Mucosa of stomach (tissue), 1 donor: ENCODE measurements at regions not wholly inside any gene's neighbourhood (a gene's known extent, or its start where the extent isn't known, plus 50 kb on each side); places are given as distances from the start of the nearest gene placed in this dataset.

Experiments
- H3K27me3 ChIP-seq: one replicate; pipeline ENCODE4 v1.7.0; 2013; ENCODE audit warnings: mild to moderate bottlenecking, low read length; ENCODE audit not compliant: control insufficient read depth, insufficient read depth
- H3K36me3 ChIP-seq: one replicate; pipeline ENCODE4 v1.7.0; 2013; ENCODE audit warnings: low read length; ENCODE audit not compliant: control insufficient read depth, insufficient read depth
- H3K4me1 ChIP-seq: one replicate; pipeline ENCODE4 v1.7.0; 2013; ENCODE audit warnings: mild to moderate bottlenecking, low read length; ENCODE audit not compliant: control insufficient read depth, insufficient read depth
- H3K4me3 ChIP-seq: one replicate; pipeline ENCODE4 v1.7.0; 2013; ENCODE audit warnings: low read length
- H3K9ac ChIP-seq: one replicate; pipeline ENCODE4 v1.7.0; 2013; ENCODE audit warnings: mild to moderate bottlenecking, low read length, moderate library complexity
- H3K9me3 ChIP-seq: one replicate; pipeline ENCODE4 v1.7.0; 2013; ENCODE audit warnings: mild to moderate bottlenecking, low read length, moderate library complexity; ENCODE audit not compliant: control insufficient read depth
- donor health status: Pancreatic carcinoma.

GRCh38 chr15:46131876-46132275, 497.0 kb downstream of the SQOR start:
- H3K4me1 ChIP-seq, result no peaks in the 10 kb centered on the region
- no peaks in the 10 kb centered on the region for H3K36me3 ChIP-seq
- H3K4me3 ChIP-seq, result no peak overlapping the region
- no peaks in the 10 kb centered on the region for H3K27me3 ChIP-seq
- H3K9ac ChIP-seq, result no peak overlapping the region
- no peaks in the 10 kb centered on the region for H3K9me3 ChIP-seq

GRCh38 chr15:46137443-46137842, 502.6 kb downstream of the SQOR start:
- no peaks in the 10 kb centered on the region for H3K9me3 ChIP-seq
- H3K36me3 ChIP-seq, result no peaks in the 10 kb centered on the region
- H3K27me3 ChIP-seq, result no peaks in the 10 kb centered on the region
- no peak overlapping the region for H3K4me3 ChIP-seq
- H3K9ac ChIP-seq, result no peak overlapping the region
- H3K4me1 ChIP-seq, result no peaks in the 10 kb centered on the region

GRCh38 chr15:46146002-46146401, 511.2 kb downstream of the SQOR start:
- Histone ChIP-seq H3K9me3 (no peaks in the 10 kb centered on the region), H3K36me3 (no peaks in the 10 kb centered on the region), H3K4me1 (no peaks in the 10 kb centered on the region), H3K27me3 (no peaks in the 10 kb centered on the region), H3K9ac (no peak overlapping the region), H3K4me3 (no peak overlapping the region)

- Histone ChIP-seq H3K36me3 (no peaks in the 10 kb centered on the region), H3K4me3 (no peak overlapping the region), H3K9me3 (no peaks in the 10 kb centered on the region), H3K9ac (no peak overlapping the region), H3K4me1 (no peaks in the 10 kb centered on the region), H3K27me3 (no peaks in the 10 kb centered on the region)
These were observed 512.1 kb downstream of the SQOR start for GRCh38 chr15:46146915-46147314.

- Histone ChIP-seq H3K27me3 (no peaks in the 10 kb centered on the region), H3K4me3 (no peak overlapping the region), H3K9me3 (no peaks in the 10 kb centered on the region), H3K4me1 (no peaks in the 10 kb centered on the region), H3K9ac (no peak overlapping the region), H3K36me3 (no peaks in the 10 kb centered on the region)
These were observed 517.0 kb downstream of the SQOR start for GRCh38 chr15:46151786-46152185.

- Histone ChIP-seq H3K9me3 (no peaks in the 10 kb centered on the region), H3K27me3 (no peaks in the 10 kb centered on the region), H3K36me3 (no peaks in the 10 kb centered on the region), H3K4me1 (no peaks in the 10 kb centered on the region), H3K9ac (no peak overlapping the region), H3K4me3 (no peak overlapping the region)
These were observed 531.9 kb downstream of the SQOR start for GRCh38 chr15:46166750-46167149.

GRCh38 chr15:46170326-46170725, 535.5 kb downstream of the SQOR start:
- H3K4me3 ChIP-seq, result no peak overlapping the region

GRCh38 chr15:46174122-46174521, 539.3 kb downstream of the SQOR start:
- no peaks in the 10 kb centered on the region for H3K27me3 ChIP-seq
- no peaks in the 10 kb centered on the region for H3K4me1 ChIP-seq
- H3K36me3 ChIP-seq, result no peaks in the 10 kb centered on the region
- H3K9ac ChIP-seq, result no peak overlapping the region
- H3K9me3 ChIP-seq, result no peaks in the 10 kb centered on the region
- no peak overlapping the region for H3K4me3 ChIP-seq

More at GRCh38 chr15:46170326-46170725, 535.5 kb downstream of the SQOR start:
- no peak overlapping the region for H3K9ac ChIP-seq
- no peaks in the 10 kb centered on the region for H3K27me3 ChIP-seq
- H3K36me3 ChIP-seq, result no peaks in the 10 kb centered on the region
- H3K4me1 ChIP-seq, result no peaks in the 10 kb centered on the region
- H3K9me3 ChIP-seq, result no peaks in the 10 kb centered on the region

GRCh38 chr15:46177219-46177618, 542.4 kb downstream of the SQOR start:
- no peaks in the 10 kb centered on the region for H3K36me3 ChIP-seq
- no peaks in the 10 kb centered on the region for H3K9me3 ChIP-seq
- H3K9ac ChIP-seq, result no peak overlapping the region
- no peaks in the 10 kb centered on the region for H3K27me3 ChIP-seq
- no peak overlapping the region for H3K4me3 ChIP-seq
- no peaks in the 10 kb centered on the region for H3K4me1 ChIP-seq

GRCh38 chr15:46178138-46178537, 543.3 kb downstream of the SQOR start:
- Histone ChIP-seq H3K9me3 (no peaks in the 10 kb centered on the region), H3K36me3 (no peaks in the 10 kb centered on the region), H3K9ac (no peak overlapping the region), H3K27me3 (no peaks in the 10 kb centered on the region), H3K4me1 (no peaks in the 10 kb centered on the region), H3K4me3 (no peak overlapping the region)

- Histone ChIP-seq H3K36me3 (no peaks in the 10 kb centered on the region), H3K4me1 (no peaks in the 10 kb centered on the region), H3K27me3 (no peaks in the 10 kb centered on the region), H3K9me3 (no peaks in the 10 kb centered on the region), H3K9ac (no peak overlapping the region), H3K4me3 (no peak overlapping the region)
These were observed 572.5 kb downstream of the SQOR start for GRCh38 chr15:46207341-46207740.

- no peaks in the 10 kb centered on the region for H3K27me3 ChIP-seq
- no peak overlapping the region for H3K9ac ChIP-seq
- H3K9me3 ChIP-seq, result no peaks in the 10 kb centered on the region
- no peak overlapping the region for H3K4me3 ChIP-seq
- H3K4me1 ChIP-seq, result no peaks in the 10 kb centered on the region
- H3K36me3 ChIP-seq, result no peaks in the 10 kb centered on the region
These were observed 578.7 kb downstream of the SQOR start for GRCh38 chr15:46213551-46213950.

GRCh38 chr15:46222826-46223225, 588.0 kb downstream of the SQOR start:
- Histone ChIP-seq H3K4me3 (no peak overlapping the region), H3K4me1 (no peaks in the 10 kb centered on the region), H3K27me3 (no peaks in the 10 kb centered on the region), H3K9me3 (no peaks in the 10 kb centered on the region), H3K9ac (no peak overlapping the region), H3K36me3 (no peaks in the 10 kb centered on the region)
